GM19452 (cell line): ENCODE measurements at regions not wholly inside any gene's neighbourhood (a gene's known extent, or its start where the extent isn't known, plus 50 kb on each side); places are given as distances from the start of the nearest gene placed in this dataset.

Source experiments
- ATAC-seq: cut with Tn5 transposase; IDR thresholded peaks from one replicate; pipeline ENCODE4 v1.9.1; 2021; ENCODE audit not compliant: unreplicated experiment

DNA sequence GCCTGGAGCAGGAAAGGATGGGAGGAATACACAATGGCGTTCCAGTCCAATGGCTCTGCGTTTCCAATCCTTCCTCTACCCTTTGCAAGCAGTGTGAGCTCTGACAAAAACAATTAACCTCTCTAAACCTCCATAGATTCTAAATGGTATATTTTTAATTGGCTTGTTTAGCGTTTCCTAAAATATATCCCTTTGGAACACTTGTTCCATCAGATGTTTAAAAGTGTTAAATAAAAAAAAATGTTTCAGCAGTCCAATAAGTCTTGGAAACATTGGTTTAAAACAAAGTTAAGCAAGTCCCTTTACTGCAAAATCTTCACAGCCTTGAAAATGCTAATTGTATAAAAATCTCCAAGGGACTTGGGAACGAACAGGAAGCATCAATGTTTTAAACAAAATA lies 432.3 kb upstream of the ARRDC4 start:
- ATAC-seq, result no peak

GRCh38 chr15:97545799-97546198 lies 414.7 kb upstream of the ARRDC4 start:
- no peak for ATAC-seq

GRCh38 chr15:97547381-97547780 lies 413.1 kb upstream of the ARRDC4 start:
- ATAC-seq, result no peak

DNA sequence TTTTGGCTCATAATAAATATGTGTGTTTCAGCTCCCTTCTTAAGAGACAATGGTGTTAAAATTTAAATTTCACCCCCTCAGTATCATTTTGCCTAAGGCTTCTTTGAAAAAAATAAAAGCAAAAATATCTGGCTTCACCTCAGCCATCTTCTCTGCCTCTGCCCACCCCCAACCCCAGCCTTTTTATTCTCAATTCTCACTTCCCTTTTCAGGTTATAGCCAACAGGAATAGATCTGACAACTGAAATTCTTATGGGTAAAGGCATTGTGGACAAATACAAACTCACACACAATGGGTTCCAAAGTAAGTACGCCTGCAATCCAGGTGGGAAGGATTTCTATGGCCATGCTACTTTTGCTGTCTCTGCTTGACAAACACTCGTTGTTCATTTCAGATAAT lies 399.0 kb upstream of the ARRDC4 start:
- ATAC-seq, result no peak

DNA sequence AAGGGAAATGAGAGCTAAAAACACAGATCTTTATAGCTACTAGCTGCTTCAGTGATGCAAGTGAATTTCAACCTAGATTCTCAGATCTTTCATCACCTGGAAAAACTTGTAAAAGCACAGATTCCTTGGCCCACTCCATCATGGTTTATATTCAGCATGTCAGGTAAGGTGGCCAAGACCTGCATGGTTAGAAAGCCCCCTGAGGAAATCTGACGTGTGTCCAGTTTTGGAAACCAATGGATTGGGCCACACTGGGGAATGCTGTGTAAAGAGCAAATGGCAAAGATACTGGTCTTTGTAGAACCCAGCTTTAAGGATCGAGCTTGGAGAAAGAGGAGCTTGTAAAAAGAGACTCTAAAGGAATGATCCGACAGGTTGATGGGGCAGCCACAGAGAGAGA lies 397.0 kb upstream of the ARRDC4 start:
- ATAC-seq, result no peak

DNA sequence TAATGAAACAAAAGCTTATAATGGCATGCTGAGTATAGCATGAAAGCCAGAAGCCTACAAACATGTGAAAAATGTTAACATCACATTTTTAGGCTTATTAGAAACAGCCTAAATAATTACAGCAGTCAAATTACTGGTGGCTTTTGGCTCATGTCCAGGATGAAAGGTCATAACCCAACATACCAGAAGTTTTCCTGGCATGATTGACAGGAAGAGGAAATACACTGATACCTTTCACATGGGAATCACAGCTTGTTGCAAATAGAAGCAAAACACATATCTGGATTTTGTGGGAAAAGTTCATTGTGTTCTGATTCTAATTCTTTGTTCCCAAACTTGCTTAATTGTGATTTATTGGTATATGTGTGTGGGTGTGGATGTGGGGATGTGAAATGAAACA lies 393.5 kb upstream of the ARRDC4 start:
- no peak for ATAC-seq

- ATAC-seq, result no peak
Observed at GRCh38 chr15:97567411-97567810, 393.1 kb upstream of the ARRDC4 start.

DNA sequence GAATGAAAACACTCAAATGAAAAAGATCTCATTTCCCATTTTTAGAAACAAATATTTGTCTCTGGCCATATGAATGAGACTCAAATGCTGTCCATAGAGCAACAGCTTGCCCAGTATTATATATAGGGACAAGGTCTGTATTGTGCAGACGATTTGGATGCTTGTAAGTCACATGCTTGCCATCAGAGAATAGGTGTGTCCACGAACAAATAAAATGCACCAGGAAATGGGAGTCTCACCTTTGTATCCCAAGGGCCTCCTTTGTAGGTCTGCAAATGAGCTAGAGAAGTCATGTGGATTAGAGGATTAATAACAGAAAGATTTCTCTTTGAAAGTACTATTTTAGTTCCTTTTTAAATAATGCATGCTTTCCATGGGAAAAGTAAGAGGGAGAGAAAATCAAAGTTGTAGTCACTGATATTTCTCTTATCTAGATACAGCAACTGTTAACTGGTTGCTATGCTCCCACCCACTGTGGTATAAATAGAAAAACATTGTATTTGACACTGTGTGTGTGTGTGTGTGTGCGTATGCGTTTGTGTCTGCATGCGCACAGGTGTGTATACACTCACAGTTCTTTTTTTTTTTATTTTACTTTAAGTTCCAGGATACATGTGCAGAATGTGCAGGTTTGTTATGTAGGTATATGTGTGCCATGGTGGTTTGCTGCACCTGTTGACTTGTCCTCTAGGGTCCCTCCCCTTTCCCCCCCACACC lies 383.4 kb upstream of the ARRDC4 start:
- ATAC-seq, result no peak

DNA sequence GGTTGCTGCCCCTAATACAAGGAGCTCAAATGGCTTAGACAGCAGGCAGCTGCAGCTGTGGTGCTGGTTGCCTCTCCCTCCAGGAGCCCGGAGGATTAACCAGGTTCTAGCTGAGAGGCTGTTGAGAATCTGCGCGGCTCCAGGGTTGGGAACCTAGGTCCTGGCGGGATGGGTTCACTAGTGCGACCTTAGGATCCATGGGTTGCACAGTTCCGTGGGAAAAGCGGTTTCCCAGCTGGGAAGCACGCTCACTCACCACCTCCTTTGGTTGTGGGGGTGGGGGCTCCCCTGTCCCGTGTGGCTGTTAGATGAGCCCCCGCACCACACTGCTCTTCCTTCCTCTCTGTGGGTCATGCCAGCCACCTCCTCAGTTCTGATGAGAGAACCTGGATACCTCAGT lies 375.1 kb upstream of the ARRDC4 start:
- ATAC-seq, result no peak

GRCh38 chr15:97592778-97593177 lies 367.7 kb upstream of the ARRDC4 start:
- no peak for ATAC-seq

- ATAC-seq, result no peak
Observed at GRCh38 chr15:97597801-97598200, 362.7 kb upstream of the ARRDC4 start.

DNA sequence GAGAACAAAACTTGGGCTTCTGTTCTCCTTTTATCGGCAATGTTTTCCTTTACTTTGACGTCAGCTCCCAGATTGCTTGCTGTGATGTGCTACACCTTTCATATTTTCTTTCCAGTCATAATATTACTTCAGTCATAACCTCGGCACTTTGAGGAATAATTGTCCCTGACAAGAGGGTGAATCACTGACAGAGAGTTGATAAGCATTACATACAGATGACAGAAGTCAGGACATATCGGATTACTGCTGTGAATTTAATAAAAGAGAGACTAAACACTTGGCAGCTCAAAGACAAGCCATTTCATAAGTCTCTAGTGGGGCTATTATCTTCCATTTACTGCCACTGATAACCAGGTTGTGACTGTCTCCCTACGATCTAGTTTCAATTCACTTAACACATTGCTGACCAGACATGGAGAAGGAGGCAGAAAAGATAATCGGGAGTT lies 362.1 kb upstream of the ARRDC4 start:
- ATAC-seq, result no peak

DNA sequence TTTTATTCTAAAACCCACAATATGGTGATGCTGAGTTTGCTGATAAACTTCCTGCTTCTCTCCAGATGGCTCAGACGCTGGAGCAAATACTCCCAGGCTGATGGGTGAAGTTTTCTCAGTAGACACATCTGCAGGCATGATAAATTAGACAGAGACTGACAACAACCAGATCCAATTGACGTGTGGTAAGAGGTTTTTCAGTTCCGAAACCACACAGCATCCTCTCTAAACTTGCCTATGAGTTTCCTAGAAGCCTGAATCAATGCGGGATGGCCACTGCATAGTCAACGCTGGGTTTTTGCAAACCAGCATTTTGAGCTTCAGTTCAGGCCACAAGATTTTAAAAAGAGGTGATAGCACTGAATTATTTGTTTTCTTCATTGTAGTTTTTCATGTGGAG lies 360.3 kb upstream of the ARRDC4 start:
- no peak for ATAC-seq

GRCh38 chr15:97604677-97605076 lies 355.8 kb upstream of the ARRDC4 start:
- no peak for ATAC-seq

GRCh38 chr15:97615114-97615513 lies 345.4 kb upstream of the ARRDC4 start:
- ATAC-seq, result no peak

DNA sequence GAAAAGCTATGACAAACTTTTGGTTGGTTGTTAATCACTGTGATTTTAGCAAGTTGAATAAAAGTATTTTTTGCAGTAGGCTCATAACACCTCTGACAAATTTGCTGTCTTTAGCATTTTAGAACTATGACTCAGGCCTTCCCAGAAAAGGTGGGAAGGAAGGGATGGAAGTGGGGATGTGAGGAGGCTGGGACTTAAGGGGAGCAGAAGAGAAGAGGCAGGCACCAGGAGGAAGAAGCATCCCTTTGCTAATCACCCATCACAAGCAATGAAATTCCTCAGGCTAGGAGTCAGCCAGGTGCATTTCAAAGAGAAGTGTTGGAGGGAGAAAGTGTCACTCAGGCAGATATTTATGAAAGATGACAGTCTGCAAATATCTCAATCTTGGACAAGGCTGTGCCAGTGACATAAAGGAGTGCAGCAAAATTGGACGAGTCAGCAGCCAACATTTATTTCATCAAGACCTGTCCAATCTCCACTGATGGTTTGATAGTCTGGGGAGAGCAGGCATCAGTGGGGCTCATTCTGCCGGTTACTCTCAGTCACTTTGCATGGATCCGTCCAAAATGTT lies 337.3 kb upstream of the ARRDC4 start:
- ATAC-seq, result no peak

GRCh38 chr15:97627634-97628033 lies 332.9 kb upstream of the ARRDC4 start:
- no peak for ATAC-seq

GRCh38 chr15:97645758-97646157 lies 314.7 kb upstream of the ARRDC4 start:
- no peak for ATAC-seq

DNA sequence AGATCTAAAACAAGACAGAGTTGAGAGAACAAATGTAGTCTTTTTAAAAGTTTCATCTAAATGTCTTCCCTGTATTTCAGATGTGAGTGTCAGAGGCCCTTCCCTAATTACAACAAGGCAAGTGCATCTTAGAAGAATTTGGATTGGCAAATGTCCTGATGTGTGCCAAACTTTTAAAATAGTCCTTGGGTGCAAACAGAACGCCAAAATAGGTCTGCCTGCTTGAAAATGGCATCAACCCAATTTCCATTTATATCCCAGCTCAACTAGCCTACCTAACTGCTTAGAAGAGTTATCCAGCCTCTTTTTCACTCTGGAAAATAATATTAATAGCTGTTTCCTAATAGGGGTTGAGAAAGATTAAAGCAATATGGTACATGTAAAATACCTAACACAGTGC lies 311.8 kb upstream of the ARRDC4 start:
- ATAC-seq, result no peak

DNA sequence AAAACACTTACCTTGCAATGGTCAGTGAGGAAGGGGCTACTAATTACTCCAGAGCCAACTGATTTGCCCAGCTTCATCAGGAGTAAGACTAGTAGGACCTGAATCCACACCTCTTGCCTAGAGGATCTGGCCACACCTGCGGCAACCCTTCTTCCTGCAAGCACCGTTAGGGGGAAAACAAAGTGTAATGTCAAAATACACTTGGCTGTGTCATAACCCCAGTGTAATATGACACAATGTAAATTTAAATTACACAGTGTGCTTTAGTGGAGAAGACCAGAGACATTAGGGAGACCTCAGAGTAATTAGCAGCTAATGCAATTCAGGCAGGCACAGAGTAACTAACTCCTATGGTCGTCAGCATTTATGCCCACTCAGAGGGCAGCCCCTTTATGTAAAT lies 308.5 kb upstream of the ARRDC4 start:
- no peak for ATAC-seq

DNA sequence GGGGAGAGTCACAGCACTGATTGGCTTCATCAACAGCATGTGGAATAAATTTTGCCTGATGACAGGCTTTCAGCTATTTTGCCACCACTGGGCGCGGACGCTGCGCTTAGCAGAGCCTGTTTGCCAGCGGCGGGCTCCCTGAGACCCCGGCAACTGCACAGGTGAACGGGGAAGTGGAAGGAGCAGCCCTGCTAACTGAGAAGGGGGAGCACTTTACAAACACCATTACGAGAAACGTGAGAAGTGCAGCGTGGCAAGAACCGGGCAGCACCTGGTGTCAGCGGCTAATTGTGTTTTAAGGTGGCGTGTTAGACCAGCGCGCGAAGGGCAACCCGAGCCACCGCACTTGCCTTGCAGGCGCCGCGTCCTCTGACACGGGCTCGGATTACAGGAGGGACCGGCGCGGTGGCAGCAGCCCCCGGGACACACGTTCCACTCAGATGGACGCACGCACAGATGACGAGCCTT lies 307.8 kb upstream of the ARRDC4 start:
- ATAC-seq, result no peak

- no peak for ATAC-seq
Observed at GRCh38 chr15:97653896-97654295, 306.6 kb upstream of the ARRDC4 start.
